ENCODE measurements at regions not wholly inside any gene's neighbourhood (a gene's known extent, or its start where the extent isn't known, plus 50 kb on each side); places are given as distances from the start of the nearest gene placed in this dataset.

DNA sequence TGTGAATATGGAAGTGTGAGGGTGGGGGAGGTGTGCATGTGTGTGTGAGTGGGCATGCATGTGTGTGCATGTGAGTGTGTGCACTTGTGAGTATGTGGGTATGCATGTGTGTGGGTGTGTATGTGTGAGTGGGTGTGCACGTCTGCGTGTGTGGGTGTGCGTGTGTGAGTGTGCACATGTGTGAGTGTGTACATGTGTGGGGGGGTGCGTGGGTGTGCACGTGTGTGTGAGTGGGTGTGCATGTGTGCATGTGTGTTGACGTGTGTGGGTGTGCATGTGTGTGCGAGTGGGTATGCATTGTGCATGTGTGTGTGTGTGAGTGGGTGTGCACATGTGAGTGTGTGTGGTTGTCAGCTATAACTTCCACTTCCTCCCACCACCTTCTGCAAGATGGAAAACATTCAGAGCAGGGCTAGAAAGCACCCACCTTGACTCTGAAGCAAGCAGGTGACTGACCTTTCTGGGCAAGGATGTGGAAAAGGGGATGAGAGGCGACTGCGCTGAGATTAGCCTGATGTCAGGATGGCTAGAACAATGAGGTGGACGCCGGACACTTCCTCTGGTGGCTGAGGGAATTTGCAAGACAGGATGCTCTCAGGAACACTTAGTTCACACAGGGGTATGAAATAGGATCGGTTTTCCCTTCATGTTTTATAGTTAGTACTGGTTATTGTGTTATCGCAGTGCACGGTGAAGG, 103.6 kb downstream of the ACKR3 start:
- DNase-seq (ENCODE audit: low spot score) = no peak

DNA sequence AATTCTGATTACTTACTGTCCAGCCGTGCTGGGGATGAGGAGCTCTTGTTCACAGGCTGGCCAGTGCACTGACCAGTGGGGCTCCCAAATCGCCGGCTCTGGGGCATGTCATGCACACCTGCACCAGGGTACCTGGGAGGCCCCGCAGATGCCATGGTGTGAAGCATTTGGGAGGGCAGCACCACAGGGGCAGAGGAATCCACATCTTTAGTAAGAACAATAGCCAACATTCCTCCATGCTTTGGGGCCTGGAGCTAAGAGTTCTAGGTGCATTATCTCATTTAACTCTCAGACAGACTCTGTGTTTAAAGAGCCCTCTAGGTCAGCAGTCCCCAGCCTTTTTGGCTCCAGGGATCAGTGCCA, 104.2 kb downstream of the ACKR3 start:
- DNase-seq (ENCODE audit: low spot score) = no peak

DNA sequence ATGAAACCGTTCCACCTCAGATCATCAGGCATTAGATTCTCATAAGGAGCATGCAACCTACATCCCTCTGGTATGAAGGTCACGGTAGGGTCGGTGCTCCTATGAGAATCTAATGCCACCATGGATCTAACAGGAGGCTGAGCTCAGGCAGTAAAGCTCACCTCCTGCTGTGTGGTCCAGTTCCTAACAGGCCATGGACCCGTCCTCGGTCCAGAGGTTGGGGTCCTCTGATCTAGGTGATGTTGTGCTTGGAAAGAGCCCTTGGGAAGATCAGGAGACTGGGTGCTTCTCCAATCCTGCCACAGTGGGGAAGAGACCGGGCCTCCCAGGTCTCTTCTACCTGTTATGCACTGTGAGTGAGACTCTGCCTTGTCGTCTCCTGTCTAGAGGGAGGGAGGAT, 104.6 kb downstream of the ACKR3 start:
- DNase-seq (ENCODE audit: low spot score) = no peak

DNA sequence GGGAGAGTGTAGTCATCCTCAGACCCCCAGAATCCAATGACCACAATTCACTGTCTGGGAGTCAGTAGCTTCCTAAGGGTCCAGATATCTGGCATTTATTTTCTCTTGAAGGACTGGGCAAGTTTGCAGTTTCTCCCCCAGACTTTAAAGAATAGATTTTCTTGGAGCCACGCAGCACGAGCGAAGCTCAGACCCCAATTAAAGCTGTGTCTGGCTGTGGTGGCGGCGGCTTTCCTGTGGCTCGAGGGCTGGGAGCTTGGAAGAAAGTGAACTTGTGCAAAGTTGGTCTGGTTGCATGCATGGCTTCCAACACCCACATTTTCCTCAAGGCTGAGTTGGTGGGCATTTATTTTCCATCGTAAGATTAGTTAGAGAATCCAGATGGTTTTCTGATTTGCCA, 105.0 kb downstream of the ACKR3 start:
- no peak for DNase-seq (ENCODE audit: low spot score)

DNA sequence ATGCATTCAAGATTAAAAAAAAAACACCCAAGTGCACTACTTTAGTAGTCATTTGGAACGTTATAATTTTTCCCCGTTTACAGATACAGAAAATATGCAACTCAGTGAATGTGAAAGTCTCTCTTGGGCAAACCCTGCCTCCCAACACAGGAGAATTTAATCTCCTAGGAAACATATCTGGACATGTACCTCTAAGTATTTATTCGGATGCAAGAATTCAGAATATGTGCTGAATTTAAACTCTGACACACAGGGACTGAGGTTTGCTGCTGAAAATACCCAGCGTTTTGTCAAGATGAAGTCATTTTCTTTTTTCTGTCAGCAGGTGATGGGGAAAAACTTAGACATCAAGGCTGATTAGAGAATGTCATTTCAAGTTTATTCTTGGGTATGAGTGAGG, 105.4 kb downstream of the ACKR3 start:
- no peak for DNase-seq (ENCODE audit: low spot score)

DNA sequence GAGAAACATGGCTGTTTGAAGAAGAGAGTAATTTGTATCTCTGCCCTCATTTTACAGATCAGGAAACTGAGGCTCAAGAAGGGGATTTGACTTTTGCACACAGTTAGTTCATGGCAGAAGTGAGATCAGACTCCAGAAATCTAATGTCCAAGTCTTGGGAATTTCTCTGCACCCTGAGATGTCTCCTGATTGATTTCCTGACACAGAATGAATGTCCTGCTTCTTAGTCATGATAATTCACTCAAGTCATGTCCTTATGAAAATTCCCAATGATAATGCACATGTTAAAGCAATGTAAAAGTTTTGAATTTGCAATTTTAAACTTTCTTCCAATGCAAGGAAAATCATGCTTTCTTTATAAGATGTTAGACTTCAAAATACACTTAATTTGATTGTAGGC, 105.9 kb downstream of the ACKR3 start:
- DNase-seq (ENCODE audit: low spot score) = no peak

DNA sequence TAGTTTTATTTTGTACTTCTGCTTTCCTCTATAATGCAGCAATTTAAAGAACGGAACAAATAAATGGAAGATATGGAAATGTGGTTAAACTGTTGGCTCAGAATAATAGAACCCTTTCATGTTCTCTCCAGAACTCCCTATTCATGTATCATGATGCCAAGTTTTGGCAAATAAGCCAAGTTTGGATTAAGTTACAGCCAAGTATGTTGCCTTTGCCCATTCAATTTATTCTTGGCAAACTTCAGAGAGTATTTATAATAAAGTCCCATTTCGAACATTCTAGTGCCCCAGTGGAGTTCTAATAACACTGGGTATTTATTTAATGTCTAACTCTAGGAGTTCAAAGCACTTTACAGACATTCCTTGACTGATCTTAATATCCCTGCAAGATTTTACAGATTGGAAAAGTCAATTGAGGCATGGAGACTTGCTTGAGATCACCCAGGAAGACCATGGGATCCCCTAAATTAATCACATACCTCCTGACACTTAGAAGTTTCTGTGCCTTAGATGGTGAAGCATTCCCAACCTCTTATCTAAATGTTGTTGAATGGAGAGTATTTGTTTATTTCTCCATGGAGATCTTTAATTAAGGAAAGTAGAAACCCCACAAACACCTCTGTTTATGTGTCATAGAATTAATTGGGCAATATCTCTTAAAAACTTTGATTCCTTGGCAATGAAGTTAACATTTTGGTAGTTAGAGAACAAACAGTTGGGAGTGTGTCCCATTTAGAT, 106.7 kb downstream of the ACKR3 start:
- no peak for DNase-seq (ENCODE audit: low spot score)

DNA sequence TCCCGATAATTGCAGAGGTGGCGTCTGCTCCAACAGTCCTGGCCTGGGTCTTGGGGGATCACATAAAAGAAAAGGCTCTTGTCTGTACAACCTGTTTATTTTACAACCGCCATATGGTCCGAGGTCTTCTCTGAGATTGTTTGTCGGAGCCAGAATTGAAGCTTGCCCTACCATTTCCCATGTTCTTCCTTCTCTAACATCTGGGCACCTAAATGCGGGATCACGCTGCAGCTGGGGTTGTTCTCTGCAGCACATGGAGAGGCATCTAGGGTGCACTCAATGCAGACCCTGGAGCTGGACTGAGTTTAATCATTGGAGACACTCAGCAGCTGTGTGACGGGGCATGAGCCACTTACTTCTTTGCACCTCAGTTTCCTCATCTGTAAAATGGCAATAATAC, 107.7 kb downstream of the ACKR3 start:
- no peak for DNase-seq (ENCODE audit: low spot score)

DNA sequence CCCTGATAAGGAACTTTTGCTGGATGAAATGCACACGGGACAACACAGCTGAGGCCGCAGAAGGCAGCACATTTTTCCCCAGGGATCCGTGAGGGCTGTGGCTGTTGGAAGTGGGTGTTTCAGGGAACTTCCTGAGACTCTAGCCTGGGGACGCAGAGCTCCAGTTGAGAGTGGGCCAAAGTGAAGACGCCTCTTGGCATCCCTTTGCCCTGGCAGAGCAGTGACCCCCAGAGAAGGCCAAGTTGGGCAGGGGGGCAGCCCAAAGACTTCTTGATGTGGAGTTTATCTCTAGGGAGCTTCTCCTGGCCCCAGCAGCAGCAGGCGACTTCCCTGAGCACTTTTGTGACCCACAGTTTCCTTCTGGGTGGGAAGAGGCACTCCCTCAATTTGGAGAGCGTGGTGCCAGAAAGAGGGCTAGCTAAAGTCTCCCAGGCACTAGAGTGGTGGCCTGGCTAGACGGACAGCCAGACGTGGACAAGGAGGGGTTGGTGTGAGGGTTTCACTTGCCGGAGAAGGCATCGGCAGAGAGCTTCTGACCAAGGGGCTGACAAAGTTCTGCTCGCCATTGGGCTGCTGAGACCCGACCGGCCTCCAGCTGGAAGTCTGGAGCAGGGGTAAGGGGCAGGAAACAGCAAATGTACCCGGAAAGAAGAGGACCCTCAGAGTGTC, 108.8 kb downstream of the ACKR3 start:
- no peak for DNase-seq (ENCODE audit: low spot score)

DNA sequence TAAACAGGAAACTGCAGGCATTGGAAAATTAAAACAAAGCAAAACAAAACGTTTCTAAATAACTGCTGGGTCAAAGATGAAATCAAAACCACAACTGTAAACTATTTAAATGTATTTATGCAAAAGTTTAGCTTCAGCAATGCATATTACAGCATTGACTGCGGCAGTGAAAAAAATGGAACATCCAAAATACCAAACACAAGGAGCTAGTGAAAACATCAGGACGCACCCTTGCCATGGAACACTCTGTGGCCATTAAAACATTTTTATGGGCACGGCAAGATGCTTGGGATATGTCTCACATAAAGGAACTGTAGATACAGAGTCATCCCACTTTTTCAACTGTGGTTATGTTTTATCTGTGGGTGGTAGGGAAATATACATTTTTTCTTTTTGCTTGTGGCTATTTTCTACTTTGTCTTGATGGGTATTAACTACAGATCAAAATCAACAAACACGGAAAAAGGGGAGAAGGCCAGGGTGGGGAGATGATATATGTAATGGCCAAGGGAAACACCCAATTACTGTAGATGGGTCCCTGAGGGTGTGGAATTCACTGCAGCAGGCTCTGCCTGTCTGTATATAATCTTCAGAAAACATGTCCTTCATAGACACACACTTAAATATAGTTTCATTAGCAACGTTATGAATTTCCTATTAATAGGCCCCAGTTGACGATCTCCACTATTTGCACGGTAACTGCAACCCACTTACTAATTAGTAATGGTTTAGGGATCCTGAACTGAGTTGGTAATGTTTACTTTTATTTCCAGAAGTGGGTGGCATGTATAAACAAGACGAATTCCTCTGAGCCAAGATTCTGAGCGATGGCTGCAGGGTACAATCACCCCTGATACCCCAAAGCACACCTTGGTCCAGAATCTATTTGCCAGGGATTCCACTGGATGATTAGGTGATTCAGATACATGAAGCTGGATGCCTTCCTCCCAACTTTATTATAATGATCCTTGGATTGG, 110.5 kb downstream of the ACKR3 start:
- no peak for DNase-seq (ENCODE audit: low spot score)

DNA sequence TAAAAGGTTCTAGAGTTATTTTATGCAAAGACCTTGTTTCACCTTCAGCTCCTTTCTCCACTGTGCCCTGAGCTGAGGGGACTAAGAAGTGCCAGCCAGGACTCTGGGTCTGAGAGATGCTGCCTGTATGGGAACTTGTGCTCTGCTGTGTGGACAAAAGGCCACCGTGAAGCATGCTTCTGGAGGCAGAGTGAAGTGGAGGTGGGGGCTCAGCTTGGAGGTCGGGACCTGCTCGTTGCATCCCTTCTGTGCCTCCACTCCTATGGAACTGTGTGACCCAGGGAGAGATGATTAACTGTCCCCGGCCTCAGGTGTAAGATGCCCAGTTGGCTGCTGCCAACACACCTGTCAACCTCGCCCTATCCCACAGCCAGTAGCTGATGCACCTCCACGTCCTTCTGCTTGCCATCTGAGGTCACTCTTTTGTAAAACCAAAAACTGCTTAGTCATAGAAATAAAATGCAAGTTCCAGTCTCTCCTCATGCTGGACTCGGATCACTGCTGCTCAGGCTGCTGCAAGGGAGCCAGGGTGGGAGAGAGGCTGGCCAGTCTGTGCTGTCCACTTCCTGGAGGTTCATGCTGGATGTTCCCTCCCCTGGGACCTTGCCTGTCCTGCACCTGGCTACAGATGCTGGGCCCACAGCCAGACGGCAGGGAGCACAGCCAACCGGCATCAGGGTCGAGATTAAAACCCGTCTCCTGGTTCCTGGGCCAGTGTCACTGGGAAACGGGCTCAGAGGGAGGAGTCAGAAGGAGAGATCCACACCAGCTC, 113.2 kb downstream of the ACKR3 start:
- no peak for DNase-seq (ENCODE audit: low spot score)

DNA sequence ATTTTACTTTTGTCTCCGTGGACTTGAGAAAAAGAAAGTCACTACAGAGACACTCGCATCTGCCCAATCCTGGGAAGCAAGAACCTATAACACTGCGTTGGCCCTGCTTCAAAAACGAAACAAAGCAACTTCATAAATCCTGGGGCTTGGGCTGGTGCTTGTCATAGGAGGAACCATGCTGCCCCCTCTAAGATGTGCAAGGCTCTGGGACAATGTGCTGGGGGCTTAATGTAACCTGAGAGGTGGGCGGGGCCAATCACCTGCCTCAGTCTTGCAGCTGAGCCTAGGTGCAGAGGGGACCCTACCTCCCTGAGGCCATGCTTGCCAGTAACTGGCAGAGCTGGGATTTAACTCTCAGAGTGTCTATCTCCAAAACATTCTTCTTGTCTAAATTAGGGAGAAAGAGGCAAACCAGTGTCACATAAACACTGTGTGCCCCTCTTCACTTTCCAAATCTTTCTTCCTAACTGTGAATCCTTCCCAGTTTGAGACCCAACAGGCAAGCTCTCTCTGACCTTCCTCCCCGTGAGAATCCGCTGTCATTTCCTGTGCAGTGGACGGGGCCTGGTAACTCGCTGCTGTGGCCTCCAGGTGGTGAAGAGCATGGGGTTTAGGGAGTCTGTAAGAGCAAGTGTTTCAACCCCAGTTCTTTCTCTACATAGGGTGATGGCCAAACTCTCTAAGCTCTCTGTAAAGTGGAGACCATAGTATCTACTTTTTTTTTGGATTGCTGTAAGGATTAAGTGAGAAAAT, 115.1 kb downstream of the ACKR3 start:
- no peak for DNase-seq (ENCODE audit: low spot score)

DNA sequence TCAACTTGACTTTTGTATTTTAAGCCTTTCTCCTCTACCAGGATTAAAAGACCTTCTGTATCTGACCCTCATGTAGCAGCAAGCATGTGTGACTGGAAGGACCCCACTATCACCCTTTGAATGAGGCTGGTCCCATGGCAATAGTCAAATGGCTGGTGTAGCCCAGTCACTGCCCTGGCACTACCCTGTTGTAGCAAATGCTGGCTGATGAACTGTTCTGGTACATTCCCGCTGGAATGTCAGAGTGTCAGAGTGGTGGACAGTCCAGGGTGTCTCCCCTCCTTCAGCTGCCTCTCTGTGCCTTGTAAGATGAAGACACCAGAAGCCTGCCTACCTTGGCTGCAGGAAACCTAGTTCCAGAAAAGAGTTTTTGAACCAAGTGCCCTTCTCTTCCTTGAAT, 115.7 kb downstream of the ACKR3 start:
- no peak for DNase-seq (ENCODE audit: low spot score)

DNA sequence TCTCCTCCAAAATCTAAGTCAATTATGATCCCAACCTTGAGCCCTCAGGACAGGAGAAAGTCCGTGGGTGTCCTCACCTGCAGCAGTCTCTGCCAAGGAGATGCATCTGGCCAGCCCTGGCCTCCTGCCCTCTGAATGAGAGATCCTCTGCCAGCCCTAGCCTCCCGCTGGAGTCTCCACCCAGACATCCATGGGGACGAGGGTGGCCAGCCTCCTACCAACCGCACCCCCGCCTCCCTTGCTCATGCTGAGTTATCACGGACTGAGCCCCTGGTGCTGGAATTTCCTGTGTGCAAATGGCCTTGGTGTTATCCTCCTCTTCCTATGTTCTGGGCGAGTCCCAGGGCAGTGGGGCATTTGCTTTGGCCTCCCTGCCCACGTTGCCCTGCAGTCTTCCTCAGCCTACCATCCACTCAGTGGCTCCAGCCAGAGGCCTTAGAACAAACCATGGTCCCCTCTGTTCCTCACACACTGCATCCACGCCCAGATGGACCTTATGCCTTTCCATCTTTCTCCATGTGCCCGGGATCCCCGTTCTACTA, 116.4 kb downstream of the ACKR3 start:
- DNase-seq (ENCODE audit: low spot score) = no peak

DNA sequence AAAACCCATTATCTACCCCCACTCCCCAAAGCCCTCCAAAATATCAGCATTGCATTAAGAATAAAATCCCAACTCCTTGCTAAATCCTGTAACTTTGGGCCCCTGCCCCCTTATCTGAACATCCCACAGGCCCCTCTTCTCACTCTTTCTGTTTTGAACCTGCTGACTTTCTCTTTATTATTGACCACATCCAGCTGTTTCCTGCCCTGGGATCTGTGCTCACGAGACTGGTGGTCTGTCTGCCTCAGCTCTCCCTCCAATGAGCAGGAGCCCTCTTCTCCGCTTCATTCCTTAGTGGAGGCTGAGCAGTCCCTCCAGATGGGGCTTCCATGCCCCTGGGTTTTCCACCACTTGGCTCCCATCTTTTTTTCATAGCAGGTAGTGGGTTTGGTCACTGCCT, 116.9 kb downstream of the ACKR3 start:
- no peak for DNase-seq (ENCODE audit: low spot score)

DNA sequence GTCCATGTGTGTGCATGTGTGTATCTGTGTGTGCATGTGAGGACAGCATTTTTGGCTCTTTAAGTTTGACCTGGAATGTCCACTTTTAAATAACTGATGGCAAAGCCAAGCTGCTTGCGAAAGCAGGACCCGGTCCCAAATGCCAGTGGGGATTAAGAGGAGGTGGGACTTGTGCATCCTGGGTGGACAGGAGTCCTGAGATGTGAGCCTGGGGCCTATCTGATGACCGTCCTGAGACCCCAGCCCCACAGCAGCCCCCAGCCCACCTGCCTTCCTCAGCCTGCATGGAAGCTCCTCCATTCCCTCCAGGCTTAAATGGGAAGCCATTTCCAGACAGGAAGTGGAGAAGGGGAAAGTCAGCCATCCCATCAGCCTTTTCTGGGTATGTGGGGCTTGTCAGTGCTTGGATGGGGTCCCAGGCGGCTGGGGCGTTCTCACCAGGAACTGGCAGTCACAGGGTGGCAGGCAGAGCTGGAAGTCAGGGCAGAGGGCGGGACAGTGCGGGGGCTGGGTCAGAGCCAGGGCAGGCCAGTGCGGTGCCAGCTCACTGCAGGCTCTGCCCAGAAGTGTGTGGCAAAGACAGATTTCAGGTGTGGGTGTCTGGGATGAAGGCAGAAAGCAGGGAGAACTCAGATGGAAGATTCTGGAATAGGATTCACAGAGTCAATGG, 117.8 kb downstream of the ACKR3 start:
- DNase-seq (ENCODE audit: low spot score) = no peak

DNA sequence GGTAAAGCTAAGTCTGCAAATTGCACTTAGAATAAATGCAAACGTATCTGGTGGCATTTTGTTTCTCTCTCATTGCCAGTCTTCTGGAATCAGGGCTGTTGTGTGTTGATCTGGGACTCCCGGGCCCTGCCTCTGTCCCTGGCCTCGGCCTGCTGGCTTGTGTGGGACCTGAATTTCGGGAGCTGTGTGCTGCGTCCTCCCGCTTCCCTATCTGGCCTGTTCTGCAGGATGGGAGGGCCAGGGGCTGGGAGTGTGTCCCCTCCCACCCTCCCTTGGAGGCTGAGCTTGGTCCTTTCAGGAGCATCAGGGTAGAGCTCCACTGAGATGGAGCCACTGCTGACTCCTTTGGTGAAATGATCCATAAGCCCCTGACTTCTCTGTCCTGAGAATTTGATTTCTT, 118.5 kb downstream of the ACKR3 start:
- DNase-seq (ENCODE audit: low spot score) = no peak

DNA sequence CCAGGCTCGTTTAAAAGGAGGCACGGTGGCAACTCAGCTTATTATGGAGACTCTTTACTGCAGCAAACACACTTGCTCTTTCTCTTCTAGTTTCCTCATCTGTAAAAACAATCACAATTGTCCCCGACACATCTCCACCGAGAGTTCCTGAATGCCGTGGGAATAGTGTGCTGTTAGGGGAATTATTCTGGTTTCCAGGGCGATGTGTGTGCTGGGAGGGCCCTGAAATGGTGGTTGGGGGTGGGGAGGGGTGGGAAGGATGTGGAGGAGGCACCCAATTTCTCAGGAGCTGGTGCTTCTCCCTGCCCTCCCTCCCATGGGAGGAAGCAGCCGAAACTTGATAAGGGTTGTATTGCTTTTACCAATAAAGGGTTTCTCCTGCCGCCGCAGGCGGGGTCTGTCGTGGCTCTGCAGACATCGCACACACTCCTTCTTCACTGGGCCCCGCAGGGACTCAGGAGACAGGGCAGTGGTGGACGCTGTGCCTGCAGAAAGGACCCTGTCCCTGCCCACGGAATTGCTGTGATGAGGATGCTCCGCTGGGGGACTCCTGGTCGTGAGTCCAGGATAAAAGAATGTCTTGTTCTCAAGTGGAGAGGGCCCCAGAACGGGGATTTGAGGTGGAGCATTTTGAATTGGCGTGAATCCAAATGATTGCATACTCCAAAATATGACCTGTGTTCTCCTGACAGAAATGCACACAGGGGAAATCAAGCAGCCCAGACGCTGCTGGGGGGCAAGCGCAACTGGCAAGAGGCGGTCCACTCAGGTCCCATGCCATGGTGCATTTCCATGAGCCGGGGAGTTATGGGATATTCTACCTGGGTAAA, 119.2 kb downstream of the ACKR3 start:
- no peak for DNase-seq (ENCODE audit: low spot score)

DNA sequence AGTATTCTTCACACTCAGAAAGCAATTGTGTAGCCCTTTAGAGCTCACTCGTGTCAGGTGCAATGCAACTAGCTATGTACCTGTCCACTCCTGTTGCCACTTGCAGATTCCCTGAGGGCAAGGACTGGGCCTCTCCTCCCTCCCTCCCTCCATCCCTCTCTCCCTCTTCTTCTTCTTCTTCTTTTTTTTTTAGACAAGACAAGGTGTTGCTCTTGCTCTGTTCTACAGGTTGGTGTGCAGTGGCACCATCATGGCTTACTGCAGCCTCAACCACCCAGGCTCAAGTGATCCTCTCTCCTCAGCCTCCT, 119.7 kb downstream of the ACKR3 start:
- DNase-seq (ENCODE audit: low spot score) = no peak

Data from SK-N-DZ (cell line).